SH-SY5Y (cell line): ENCODE measurements at regions not wholly inside any gene's neighbourhood (a gene's known extent, or its start where the extent isn't known, plus 50 kb on each side); places are given as distances from the start of the nearest gene placed in this dataset.
A peak's percentile ranks its signal among the peaks of the same experiment; 100 is the strongest.

Source experiments
- GATA2 ChIP-seq: IDR thresholded peaks from 2 replicates; pipeline ENCODE4 v1.6.1; 2011; ENCODE audit warnings: mild to moderate bottlenecking, low read depth, low read length
- GATA3 ChIP-seq: IDR thresholded peaks from 2 replicates; pipeline ENCODE4 v1.6.1; 2011; ENCODE audit warnings: low read depth, mild to moderate bottlenecking, low read length, moderate library complexity

- TF ChIP-seq GATA3, result no peak
- TF ChIP-seq GATA2, result no peak
Observed at GRCh38 chr6:15827496-15828255, 164.8 kb upstream of the DTNBP1 start.

GRCh38 chr6:15826814-15827318, 164.0 kb upstream of the DTNBP1 start:
- TF ChIP-seq GATA2, result no peak
- no peak for TF ChIP-seq GATA3

GRCh38 chr6:15825332-15825930, 162.6 kb upstream of the DTNBP1 start:
- TF ChIP-seq GATA3 (no peak), GATA2 (no peak)

- no peak for TF ChIP-seq GATA2
- TF ChIP-seq GATA3, result no peak
Observed at GRCh38 chr6:15824811-15825210, 162.0 kb upstream of the DTNBP1 start.

- TF ChIP-seq GATA2 (no peak), GATA3 (no peak)
Observed at GRCh38 chr6:15823838-15824414, 161.1 kb upstream of the DTNBP1 start.

- no peak for TF ChIP-seq GATA2
- TF ChIP-seq GATA3, result no peak
Observed at GRCh38 chr6:15822835-15823234, 160.0 kb upstream of the DTNBP1 start.

GRCh38 chr6:15819841-15820240, 157.0 kb upstream of the DTNBP1 start:
- TF ChIP-seq GATA2 (no peak), GATA3 (no peak)

- no peak for TF ChIP-seq GATA2
- TF ChIP-seq GATA3, result no peak
Observed at GRCh38 chr6:15819226-15819625, 156.4 kb upstream of the DTNBP1 start.

- TF ChIP-seq GATA2, result no peak
- TF ChIP-seq GATA3, result no peak
Observed at GRCh38 chr6:15818491-15818890, 155.7 kb upstream of the DTNBP1 start.

GRCh38 chr6:15818044-15818443, 155.2 kb upstream of the DTNBP1 start:
- TF ChIP-seq GATA2, result no peak

GRCh38 chr6:15817100-15817499, 154.3 kb upstream of the DTNBP1 start:
- no peak for TF ChIP-seq GATA3
- peak; percentile 53; the same call in 1 of the 2 replicates for TF ChIP-seq GATA2

GRCh38 chr6:15816661-15817060, 153.8 kb upstream of the DTNBP1 start:
- TF ChIP-seq GATA2 (no peak), GATA3 (no peak)

- no peak for TF ChIP-seq GATA3
- no peak for TF ChIP-seq GATA2
Observed at GRCh38 chr6:15811107-15811506, 148.3 kb upstream of the DTNBP1 start.

GRCh38 chr6:15810618-15811017, 147.8 kb upstream of the DTNBP1 start:
- TF ChIP-seq GATA2 (no peak), GATA3 (no peak)

- TF ChIP-seq GATA2 (no peak), GATA3 (no peak)
Observed at GRCh38 chr6:15809367-15809766, 146.5 kb upstream of the DTNBP1 start.
